Pancreas (tissue), 10 donors: ENCODE measurements at regions not wholly inside any gene's neighbourhood (a gene's known extent, or its start where the extent isn't known, plus 50 kb on each side); places are given as distances from the start of the nearest gene placed in this dataset.

Experiments
- ATAC-seq, 4 donors: fragments of 200-7000 bp; cut with Tn5 transposase; one replicate each; pipeline versions ENCODE4 v1.8.0 to v1.9.1; 2020; ENCODE audit warnings: mild to moderate bottlenecking in 4 of 4, moderate library complexity in 4 of 4
- DNase-seq, 6 donors: peaks; one replicate each; pipeline ENCODE4 v3.0.0-alpha.2; 2020
- FAIRE-seq: peaks from 2 replicates; lab custom pipeline; 2012; peaks lifted over from hg19 to GRCh38; lab: Jason Lieb, UNC
- H3K27ac ChIP-seq, 4 donors: fragments of 200-600 bp; sonication (generic); 1 replicate in 3 of 4; 2 replicates in 1 of 4; pipeline versions ENCODE4 v1.5.0 to v1.8.0; 2020
- H3K27me3 ChIP-seq, 4 donors: fragments of 200-600 bp; one replicate each; pipeline ENCODE4 v1.8.0; 2021
- H3K36me3 ChIP-seq, 3 donors: fragments of 200-600 bp; sonication (generic) in 1 of 3; one replicate each; pipeline versions ENCODE4 v1.5.0 to v1.8.0; 2020 to 2021
- H3K4me1 ChIP-seq, 3 donors: fragments of 200-600 bp; one replicate each; pipeline ENCODE4 v1.8.0; 2021
- H3K4me3 ChIP-seq, 4 donors: fragments of 200-600 bp; sonication (generic) in 2 of 4; one replicate each; pipeline versions ENCODE4 v1.5.0 to v1.8.0; 2020 to 2021
- H3K9me3 ChIP-seq, 4 donors: fragments of 200-600 bp; one replicate each; pipeline ENCODE4 v1.8.0; 2021
- WGBS, 2 donors: extraction: QIAGEN DNeasy Blood & Tissue Kit; methylation state at CpG; one replicate each; pipeline ENCODE4 v1.1.7; 2013; 5-methylcytosine and 5-hydroxymethylcytosine counted together
- intact Hi-C, 3 donors: fragments of 100-400 bp; cut with DNase I; formaldehyde crosslinking; loops; one replicate each; pipeline versions ENCODE4 v1.11.1 to v1.14.2; 2022
- TF ChIP-seq, protein P1 (sequence below), 4 donors: fragments of 200-600 bp; sonication (generic) in 3 of 4; IDR thresholded peaks; one replicate each; pipeline versions ENCODE4 v1.5.0 to v1.8.0; 2021; ENCODE audit warnings: antibody characterized with exemption in 4 of 4
- donor health status: healthy with polysubstance abuse.
- donor health status: DM: no; HTN: no; CAD: no; lungs with moderate emphysema.
- donor health status: DM: no; HTN: no; CAD: no.
- donor health status: control.
- donor health status: control.
- donor health status: Bipolar disorder and iron deficiency.
- donor health status: DM: yes; HTN: yes; CAD: no.
- donor health status: DM: no; HTN: no; CAD: no.
- donor health status: DM: no; HTN: no; CAD: no.
- donor health status: DM: yes; HTN: yes; CAD: no.

DNA sequence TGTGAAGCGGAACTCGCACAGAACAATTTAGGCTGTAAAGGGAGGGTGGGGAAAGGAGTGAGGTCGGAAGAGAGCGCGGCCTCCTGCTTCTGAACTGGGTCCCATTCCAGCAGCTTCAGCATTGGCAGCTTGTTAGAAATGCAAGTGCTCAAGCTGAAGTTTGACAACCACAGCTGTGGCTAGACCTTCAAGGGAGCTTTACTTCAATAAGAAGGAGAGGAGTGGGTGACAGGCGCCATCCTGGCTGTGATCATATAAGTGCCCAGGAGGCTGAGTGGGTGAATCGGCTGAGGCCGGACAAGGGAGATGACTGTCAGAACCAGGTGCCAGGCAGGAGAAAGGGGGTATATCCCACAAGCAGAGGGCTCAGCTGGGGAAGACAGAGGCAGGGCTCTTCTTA lies 622.5 kb downstream of the GALR1 start:
- Histone ChIP-seq H3K9me3 (no peaks in the 10 kb centered on the region), H3K4me3 (no peak overlapping the region), H3K4me1 (no peaks in the 10 kb centered on the region), H3K27me3 (no peaks in the 10 kb centered on the region), H3K36me3 (no peaks in the 10 kb centered on the region), H3K27ac (no peak overlapping the region)
- no peak for ATAC-seq
- DNase-seq: no peak
- TF ChIP-seq, protein P1, sequence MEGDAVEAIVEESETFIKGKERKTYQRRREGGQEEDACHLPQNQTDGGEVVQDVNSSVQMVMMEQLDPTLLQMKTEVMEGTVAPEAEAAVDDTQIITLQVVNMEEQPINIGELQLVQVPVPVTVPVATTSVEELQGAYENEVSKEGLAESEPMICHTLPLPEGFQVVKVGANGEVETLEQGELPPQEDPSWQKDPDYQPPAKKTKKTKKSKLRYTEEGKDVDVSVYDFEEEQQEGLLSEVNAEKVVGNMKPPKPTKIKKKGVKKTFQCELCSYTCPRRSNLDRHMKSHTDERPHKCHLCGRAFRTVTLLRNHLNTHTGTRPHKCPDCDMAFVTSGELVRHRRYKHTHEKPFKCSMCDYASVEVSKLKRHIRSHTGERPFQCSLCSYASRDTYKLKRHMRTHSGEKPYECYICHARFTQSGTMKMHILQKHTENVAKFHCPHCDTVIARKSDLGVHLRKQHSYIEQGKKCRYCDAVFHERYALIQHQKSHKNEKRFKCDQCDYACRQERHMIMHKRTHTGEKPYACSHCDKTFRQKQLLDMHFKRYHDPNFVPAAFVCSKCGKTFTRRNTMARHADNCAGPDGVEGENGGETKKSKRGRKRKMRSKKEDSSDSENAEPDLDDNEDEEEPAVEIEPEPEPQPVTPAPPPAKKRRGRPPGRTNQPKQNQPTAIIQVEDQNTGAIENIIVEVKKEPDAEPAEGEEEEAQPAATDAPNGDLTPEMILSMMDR (IDR thresholded peaks at IDR 0.05): no peak
- intact Hi-C loops: no loop called here
- no peak for FAIRE-seq
- WGBS, 2 donors: 80 to 88% methylated on average over 8 of the region's 8 CpGs

DNA sequence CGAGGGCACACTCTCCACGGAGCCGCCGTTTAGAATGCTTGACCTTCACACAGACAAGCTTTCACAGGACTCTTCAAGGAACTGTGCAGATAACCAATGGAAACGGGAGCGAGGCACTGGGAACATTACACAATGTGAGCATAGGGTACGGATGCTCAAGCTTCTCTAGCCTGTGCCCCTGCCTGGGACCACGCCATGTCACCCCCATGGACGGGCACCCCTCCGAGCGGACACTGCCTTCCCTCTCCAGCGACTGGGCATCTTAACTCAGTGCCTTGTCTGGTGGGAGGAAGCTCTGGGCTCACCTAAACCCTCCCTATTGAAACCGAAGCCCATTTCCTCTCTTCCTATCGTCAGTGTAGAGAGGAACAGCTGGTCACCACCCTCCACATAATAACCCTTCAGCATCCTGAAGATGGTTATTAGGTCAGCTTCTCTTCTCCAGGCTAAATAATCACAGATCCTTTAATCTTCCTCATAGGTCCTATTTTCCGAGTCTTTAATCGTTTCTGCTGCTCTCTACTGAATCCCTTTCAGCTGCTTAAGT lies 626.7 kb downstream of the GALR1 start:
- H3K4me3 ChIP-seq: no peak overlapping the region
- TF ChIP-seq, protein P1 (IDR thresholded peaks at IDR 0.05): no peak
- no peak overlapping the region for H3K27ac ChIP-seq
- no peaks in the 10 kb centered on the region for H3K27me3 ChIP-seq
- no peak for ATAC-seq
- no peaks in the 10 kb centered on the region for H3K36me3 ChIP-seq
- no peaks in the 10 kb centered on the region for H3K9me3 ChIP-seq
- no peak for FAIRE-seq
- H3K4me1 ChIP-seq: no peaks in the 10 kb centered on the region
- 63 to 70% methylated on average over 16 of the region's 16 CpGs for WGBS, 2 donors
- intact Hi-C loops: no loop called here
- DNase-seq: no peak

DNA sequence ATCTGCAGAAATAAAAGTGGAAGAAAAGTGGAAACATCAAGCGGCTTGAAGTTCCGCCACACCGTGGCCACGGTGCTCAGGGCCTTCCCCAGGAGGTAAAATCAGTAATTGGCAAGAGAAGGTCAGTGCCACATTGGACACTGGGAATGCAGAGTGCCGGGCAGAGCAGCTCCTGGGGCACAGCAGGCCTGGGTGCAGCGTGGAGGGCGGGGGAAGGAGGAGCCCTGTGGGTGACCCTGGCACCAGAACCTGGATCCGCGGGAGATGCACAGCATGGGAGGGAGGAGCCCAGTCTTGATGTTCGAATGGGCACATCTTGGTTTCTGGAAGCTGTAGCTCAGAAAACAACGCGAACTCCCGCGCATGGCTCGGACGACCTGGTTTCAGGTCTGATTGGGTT lies 630.2 kb downstream of the GALR1 start:
- no peak for ATAC-seq
- FAIRE-seq: no peak
- DNase-seq: no peak
- WGBS, 2 donors: 74 to 90% methylated on average over 16 of the region's 16 CpGs
- no peaks in the 10 kb centered on the region for H3K36me3 ChIP-seq
- H3K27ac ChIP-seq: no peak overlapping the region
- no peaks in the 10 kb centered on the region for H3K27me3 ChIP-seq
- TF ChIP-seq, protein P1 (IDR thresholded peaks at IDR 0.05): no peak
- H3K9me3 ChIP-seq: no peaks in the 10 kb centered on the region
- no peaks in the 10 kb centered on the region for H3K4me1 ChIP-seq
- no peak overlapping the region for H3K4me3 ChIP-seq
- intact Hi-C loops: no loop called here

DNA sequence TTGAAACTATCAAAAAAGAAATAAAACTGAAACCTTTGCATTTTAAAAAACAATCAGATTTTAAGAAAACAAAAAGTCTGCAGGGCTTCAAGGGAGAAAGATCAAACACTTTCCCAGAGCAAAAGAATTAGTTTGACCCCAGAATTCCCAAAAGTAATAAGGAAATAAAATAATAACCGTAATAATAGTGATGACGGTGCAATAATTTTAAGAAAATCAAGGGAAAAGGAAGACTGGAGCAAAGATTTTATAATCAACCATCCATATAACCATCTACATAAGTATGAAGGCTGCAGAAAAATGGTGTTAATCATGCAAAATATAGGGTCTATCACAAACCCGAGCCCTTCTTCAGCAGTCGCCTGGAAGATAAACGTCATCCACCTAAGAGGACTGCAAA lies 634.8 kb downstream of the GALR1 start:
- Histone ChIP-seq H3K9me3 (no peaks in the 10 kb centered on the region), H3K36me3 (no peaks in the 10 kb centered on the region), H3K4me3 (no peak overlapping the region), H3K4me1 (no peaks in the 10 kb centered on the region), H3K27ac (no peak overlapping the region), H3K27me3 (no peaks in the 10 kb centered on the region)
- intact Hi-C loops: no loop called here
- FAIRE-seq: no peak
- WGBS, 2 donors: 65 to 76% methylated on average over 5 of the region's 5 CpGs
- TF ChIP-seq, protein P1 (IDR thresholded peaks at IDR 0.05): no peak
- ATAC-seq: no peak
- DNase-seq: no peak

DNA sequence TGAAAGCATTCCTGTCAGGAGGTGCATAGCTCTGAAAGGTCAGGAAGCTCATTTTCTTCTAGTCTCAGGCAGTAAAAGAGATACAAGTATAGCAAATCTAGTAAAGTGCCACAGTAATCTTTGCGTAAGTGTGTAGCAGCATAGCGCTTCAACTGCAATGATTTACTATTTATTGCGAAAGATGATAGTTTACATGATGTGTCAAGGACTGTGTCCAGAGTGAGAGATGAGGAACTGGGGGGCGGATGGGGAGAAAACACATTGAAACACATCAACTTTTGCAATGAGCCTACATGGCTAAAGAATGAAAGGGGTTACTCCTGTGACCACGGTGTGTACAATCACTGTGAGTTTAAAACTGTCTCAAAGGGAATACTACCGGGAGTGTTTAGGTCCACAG lies 644.4 kb downstream of the GALR1 start:
- FAIRE-seq (no peak), ATAC-seq (no peak), DNase-seq (no peak)
- intact Hi-C loops: no loop called here
- no peaks in the 10 kb centered on the region for H3K36me3 ChIP-seq
- no peak overlapping the region for H3K4me3 ChIP-seq
- peaks cover 0 to 15% (median 0%) of the 10 kb centered on the region in 4 donors for H3K27me3 ChIP-seq
- WGBS, 2 donors: 48 to 53% methylated on average over 6 of the region's 6 CpGs
- no peaks in the 10 kb centered on the region for H3K9me3 ChIP-seq
- no peaks in the 10 kb centered on the region for H3K4me1 ChIP-seq
- H3K27ac ChIP-seq: no peak overlapping the region
- TF ChIP-seq, protein P1 (IDR thresholded peaks at IDR 0.05): no peak
